ENCODE measurements at regions not wholly inside any gene's neighbourhood (a gene's known extent, or its start where the extent isn't known, plus 50 kb on each side); places are given as distances from the start of the nearest gene placed in this dataset.

GRCh38 chrX:23483396-23483795, 148.7 kb downstream of the PTCHD1 start:
- no peak for DNase-seq (ENCODE audit: low spot score)
- TF ChIP-seq CTCF (IDR thresholded peaks at IDR 0.05) = no peak
- H3K4me3 Mint-ChIP-seq (ENCODE audit: unreplicated experiment) = no peak overlapping the region
- H3K27me3 Mint-ChIP-seq (ENCODE audit: low read depth) = no peaks in the 10 kb centered on the region
- no peak overlapping the region for H3K27ac Mint-ChIP-seq (ENCODE audit: unreplicated experiment)
- H3K4me1 Mint-ChIP-seq (ENCODE audit: low read depth) = peaks cover 20% of the 10 kb centered on the region
- H3K36me3 Mint-ChIP-seq (ENCODE audit: low read depth) = peaks cover 4% of the 10 kb centered on the region
- peaks cover 27% of the 10 kb centered on the region for H3K9me3 Mint-ChIP-seq (ENCODE audit: low read depth)

- H3K9me3 Mint-ChIP-seq (ENCODE audit: low read depth) = peaks cover 15% of the 10 kb centered on the region
- peaks cover 11% of the 10 kb centered on the region for H3K4me1 Mint-ChIP-seq (ENCODE audit: low read depth)
- DNase-seq (ENCODE audit: low spot score) = no peak
- peak overlapping the region; percentile 6 for H3K27ac Mint-ChIP-seq (ENCODE audit: unreplicated experiment)
- H3K36me3 Mint-ChIP-seq (ENCODE audit: low read depth) = no peaks in the 10 kb centered on the region
- H3K27me3 Mint-ChIP-seq (ENCODE audit: low read depth) = no peaks in the 10 kb centered on the region
- no peak for TF ChIP-seq CTCF (IDR thresholded peaks at IDR 0.05)
- H3K4me3 Mint-ChIP-seq (ENCODE audit: unreplicated experiment) = no peak overlapping the region
Measured at GRCh38 chrX:23493941-23494374, 159.3 kb downstream of the PTCHD1 start.

GRCh38 chrX:23494741-23495140, 160.1 kb downstream of the PTCHD1 start:
- no peak for DNase-seq (ENCODE audit: low spot score)
- no peaks in the 10 kb centered on the region for H3K36me3 Mint-ChIP-seq (ENCODE audit: low read depth)
- no peak overlapping the region for H3K4me3 Mint-ChIP-seq (ENCODE audit: unreplicated experiment)
- no peak for TF ChIP-seq CTCF (IDR thresholded peaks at IDR 0.05)
- H3K9me3 Mint-ChIP-seq (ENCODE audit: low read depth) = peaks cover 8% of the 10 kb centered on the region
- H3K4me1 Mint-ChIP-seq (ENCODE audit: low read depth) = peaks cover 11% of the 10 kb centered on the region
- no peak overlapping the region for H3K27ac Mint-ChIP-seq (ENCODE audit: unreplicated experiment)
- no peaks in the 10 kb centered on the region for H3K27me3 Mint-ChIP-seq (ENCODE audit: low read depth)

- no peak for DNase-seq (ENCODE audit: low spot score)
- Mint-ChIP-seq H3K9me3 (ENCODE audit: low read depth) (peaks cover 3% of the 10 kb centered on the region), H3K4me1 (ENCODE audit: low read depth) (peaks cover 23% of the 10 kb centered on the region), H3K36me3 (ENCODE audit: low read depth) (no peaks in the 10 kb centered on the region), H3K27ac (ENCODE audit: unreplicated experiment) (no peak overlapping the region), H3K4me3 (ENCODE audit: unreplicated experiment) (no peak overlapping the region), H3K27me3 (ENCODE audit: low read depth) (no peaks in the 10 kb centered on the region)
- TF ChIP-seq CTCF (IDR thresholded peaks at IDR 0.05) = no peak
Measured at GRCh38 chrX:23497919-23498318, 163.3 kb downstream of the PTCHD1 start.

GRCh38 chrX:23501974-23502373, 165.3 kb upstream of the PRDX4 start:
- no peak for TF ChIP-seq CTCF (IDR thresholded peaks at IDR 0.05)
- DNase-seq (ENCODE audit: low spot score) = no peak
- H3K9me3 Mint-ChIP-seq (ENCODE audit: low read depth) = no peaks in the 10 kb centered on the region
- H3K4me3 Mint-ChIP-seq (ENCODE audit: unreplicated experiment) = no peak overlapping the region
- no peaks in the 10 kb centered on the region for H3K36me3 Mint-ChIP-seq (ENCODE audit: low read depth)
- no peak overlapping the region for H3K27ac Mint-ChIP-seq (ENCODE audit: unreplicated experiment)
- H3K27me3 Mint-ChIP-seq (ENCODE audit: low read depth) = no peaks in the 10 kb centered on the region
- H3K4me1 Mint-ChIP-seq (ENCODE audit: low read depth) = peaks cover 48% of the 10 kb centered on the region

Measured in chondrocyte (in vitro differentiated cells).